GM18858 (cell line): ENCODE measurements at regions not wholly inside any gene's neighbourhood (a gene's known extent, or its start where the extent isn't known, plus 50 kb on each side); places are given as distances from the start of the nearest gene placed in this dataset.
"Not testable (repeated sequence)": the region's sequence is repeated elsewhere in the genome, so short reads cannot be mapped to it uniquely, and the experiment has no call there.

ENCODE experiments used
- ATAC-seq: cut with Tn5 transposase; IDR thresholded peaks from one replicate; pipeline ENCODE4 v1.9.1; 2021; ENCODE audit not compliant: unreplicated experiment

DNA sequence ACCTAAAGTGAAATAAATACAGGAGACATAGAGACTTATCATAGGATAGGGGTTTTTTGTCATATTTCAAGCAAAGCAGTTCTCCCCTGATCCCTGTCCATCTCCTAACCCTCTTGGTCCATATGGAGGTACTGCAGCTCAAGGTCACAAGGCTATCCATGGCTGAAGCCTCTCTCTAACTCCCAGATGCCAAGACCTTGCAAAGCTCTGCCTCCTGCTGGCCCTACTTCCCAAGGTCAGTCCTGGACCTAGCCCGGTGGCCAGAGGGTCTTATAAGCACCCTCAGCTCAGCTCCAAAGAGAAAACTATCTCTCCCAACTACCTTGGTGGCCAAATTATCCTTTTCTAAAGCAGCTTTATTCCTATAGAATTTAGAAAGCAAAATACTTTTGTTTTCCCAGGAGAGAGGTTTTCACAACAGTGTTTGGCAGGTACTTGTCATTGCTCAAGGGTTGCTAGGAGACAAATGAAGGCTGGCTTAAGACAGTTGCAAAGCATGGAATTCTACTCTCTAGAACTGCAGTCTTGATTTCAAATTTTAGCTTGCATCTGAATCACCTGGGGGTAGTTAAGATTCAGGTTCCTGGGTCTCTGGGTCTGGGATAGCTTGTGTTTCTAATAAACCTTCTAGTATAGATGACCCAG is 121.5 kb downstream of the XCL2 start:
- no peak for ATAC-seq

GRCh38 chr1:168421399-168422004 is 122.3 kb downstream of the XCL2 start:
- ATAC-seq: no peak

- ATAC-seq: no peak
Measured at GRCh38 chr1:168420177-168420576, 123.6 kb downstream of the XCL2 start.

DNA sequence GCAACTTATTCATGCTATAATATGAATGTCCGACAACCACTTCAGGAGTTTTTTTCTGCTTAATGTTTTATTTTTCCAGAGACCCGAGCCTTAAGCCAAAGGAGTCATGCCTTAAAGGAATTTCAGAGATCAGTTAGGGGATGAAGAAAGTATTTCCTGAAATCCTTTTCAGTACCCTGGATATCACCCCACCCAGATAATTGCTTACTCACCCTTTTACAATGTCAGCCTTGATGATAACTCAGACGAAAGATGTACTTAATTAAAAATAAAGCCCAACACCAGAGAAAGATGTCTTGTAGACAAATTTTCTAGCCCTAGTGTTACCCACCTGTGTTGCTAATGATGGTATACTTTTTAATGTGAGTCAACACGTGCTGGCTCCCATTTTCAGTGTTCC is 124.1 kb downstream of the XCL2 start:
- no peak for ATAC-seq

DNA sequence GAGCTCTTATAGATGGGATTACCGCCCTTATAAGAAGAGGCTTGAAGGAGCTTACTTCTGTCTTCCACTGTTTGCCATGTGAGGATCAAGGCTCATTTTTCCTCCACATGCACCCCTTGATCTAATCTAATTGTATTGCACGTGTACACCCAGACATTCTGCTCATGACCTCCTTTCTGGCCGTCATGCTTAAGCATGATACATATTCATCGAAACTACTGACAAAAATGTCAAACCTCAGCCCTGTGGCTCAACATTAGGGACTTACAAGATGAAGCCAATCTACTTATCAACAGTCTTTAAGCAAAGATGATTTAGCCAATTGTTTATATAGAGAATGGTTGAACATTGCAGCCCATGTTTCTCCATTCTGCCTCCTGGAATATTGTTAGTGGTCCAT is 127.6 kb downstream of the XCL2 start:
- no peak for ATAC-seq

DNA sequence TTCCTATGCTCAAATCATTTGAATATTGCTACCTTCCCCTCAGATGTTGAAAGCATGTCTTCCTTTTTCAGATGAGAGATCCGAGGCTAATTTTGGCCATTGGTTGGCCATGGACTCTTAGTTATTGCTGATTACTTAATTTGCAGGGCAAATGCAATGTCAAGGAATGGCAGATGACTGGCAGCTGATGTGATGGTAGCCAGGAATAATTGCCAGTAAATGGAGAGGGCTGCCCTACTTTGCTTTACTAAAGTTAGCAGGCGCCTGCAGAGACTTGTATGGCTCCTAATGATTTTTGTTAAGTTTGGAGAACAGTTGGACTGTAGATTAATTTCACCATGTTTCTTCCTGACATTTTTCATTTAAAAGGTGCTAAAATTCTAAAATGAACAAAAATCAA is 128.9 kb downstream of the XCL2 start:
- no peak for ATAC-seq

DNA sequence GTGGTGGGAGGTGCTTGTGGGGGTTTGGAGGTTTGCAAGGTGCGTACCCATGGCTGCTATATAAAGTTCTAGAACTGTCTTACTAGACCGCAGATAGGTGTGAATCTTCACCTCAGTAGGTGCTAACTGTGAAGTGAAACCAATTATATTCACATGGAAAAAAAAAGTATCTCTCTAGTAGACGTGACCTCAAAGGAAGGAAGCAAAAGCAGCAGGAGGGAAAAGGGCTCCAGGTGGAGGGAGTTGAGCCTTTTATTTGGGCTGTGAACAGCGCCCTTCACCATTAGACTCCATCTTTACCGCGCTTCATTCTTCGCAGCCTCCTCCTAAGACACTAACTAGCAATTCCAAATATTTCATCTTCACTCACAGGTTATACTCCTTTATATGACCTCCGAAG is 129.8 kb downstream of the TBX19 start:
- no peak for ATAC-seq

- peak; percentile 69 for ATAC-seq
Measured at GRCh38 chr1:168408884-168409283, 128.2 kb downstream of the TBX19 start.

DNA sequence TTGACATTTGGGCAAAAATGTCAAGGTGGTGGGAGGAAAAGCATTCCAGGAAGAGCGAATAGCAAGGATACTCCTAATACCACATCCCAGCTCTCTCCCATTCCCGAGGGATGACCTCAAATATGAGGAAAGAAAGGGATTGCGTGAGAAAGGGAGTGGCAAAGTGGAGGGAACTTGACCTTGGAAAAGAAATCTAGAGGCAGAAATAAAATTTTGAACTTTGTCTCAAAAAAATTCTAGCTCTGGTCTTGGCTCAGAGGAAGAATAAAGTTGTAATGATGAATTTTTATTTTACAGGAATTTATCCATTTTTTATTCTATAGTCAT is 127.8 kb downstream of the TBX19 start:
- no peak for ATAC-seq

GRCh38 chr1:168407832-168408538 is 127.3 kb downstream of the TBX19 start:
- no peak for ATAC-seq

GRCh38 chr1:168405906-168406549 is 125.4 kb downstream of the TBX19 start:
- ATAC-seq: no peak

DNA sequence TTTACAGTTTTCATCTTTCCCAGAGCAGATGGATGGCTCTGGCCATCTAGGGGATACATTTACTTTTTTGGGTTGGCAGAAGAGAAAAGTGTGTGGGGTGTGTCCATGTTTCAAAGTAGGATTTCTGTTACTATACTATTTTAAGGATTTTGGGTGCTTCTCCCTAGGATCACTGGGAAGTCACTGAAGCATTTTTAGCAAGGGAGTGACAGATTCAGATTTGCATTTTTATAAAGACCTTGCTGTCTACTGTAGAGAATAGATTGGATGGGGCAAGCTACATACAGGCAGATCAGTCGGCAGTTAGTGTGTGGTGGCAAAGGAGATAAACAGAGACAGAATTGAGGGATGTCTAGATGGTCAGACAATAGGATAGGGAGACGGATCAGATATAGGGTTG is 122.5 kb downstream of the TBX19 start:
- no peak for ATAC-seq

- not testable (repeated sequence) for ATAC-seq
Measured at GRCh38 chr1:168402466-168402865, 121.8 kb downstream of the TBX19 start.

DNA sequence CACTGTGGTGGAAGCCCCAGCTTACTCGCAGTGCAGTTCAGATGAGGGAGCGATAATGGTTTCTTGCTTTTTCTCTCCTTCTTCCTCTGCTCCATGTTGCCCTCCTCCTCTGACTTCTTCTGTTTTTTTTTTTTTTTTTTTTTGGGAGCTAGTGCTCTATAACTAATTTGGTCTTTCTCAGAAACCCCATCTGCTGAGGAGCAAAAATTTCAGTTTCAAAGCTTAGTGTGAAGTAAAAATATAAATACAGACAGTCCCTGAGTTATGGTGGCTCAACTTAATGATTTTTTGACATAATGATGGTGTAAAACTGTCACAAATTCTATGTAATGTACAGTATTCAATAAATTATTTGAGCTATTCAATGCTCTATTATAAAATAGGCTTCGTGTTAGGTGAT is 120.7 kb downstream of the TBX19 start:
- no peak for ATAC-seq

GRCh38 chr1:168400139-168400538 is 119.5 kb downstream of the TBX19 start:
- no peak for ATAC-seq

DNA sequence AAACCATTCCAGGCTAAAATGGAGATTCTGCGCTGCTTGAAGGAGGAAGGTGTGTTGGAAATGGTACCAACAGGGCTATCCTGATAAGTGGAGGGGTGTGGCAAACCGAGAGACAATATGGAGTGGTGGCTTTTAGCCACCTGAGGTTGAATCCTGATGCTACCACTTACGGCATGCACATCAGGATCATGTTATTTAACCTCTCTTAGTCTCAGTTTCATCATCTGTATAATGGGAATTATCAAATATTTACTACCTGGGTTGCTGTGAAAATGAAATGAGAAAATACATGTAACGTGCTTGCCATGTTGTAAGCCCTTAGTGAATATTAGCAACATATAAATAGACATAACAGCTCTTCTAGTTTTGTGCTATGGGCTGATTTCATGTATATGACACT is 117.1 kb downstream of the TBX19 start:
- ATAC-seq: no peak

DNA sequence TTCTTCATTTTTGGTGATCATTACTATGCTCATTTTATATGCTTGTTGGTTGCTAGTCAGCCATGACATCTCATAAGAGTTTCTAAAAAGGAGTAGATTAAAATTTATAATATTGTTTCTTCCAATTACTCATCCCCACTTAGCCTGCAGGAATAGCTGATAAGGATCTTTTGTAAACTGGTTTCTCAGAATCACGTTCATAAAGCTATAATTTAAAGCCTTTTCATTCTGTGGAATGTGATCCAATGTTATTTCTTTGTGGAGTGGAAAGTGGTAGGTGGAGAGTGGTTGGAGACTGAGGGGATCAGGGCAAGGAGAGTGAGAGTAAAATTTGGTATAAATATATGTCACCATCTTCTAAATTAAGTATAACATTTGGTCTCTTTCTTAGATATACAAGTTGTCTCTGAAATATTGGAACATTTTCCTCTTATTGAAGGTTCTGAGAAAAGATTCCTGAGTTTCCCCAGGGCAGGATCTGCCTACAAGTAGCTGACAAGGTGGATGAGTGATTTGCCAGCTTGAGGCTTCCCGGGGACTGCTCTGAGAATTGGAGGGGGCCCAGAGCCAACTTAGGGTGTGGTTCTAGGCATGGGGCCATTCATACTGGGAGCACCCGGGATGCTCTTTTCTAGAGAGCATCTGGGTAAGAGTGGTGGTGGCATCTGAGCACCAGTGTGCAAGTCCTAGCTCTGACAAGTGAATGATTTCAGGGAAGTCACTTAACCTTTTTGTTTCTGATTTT is 116.4 kb downstream of the TBX19 start:
- no peak for ATAC-seq

- ATAC-seq: no peak
Measured at GRCh38 chr1:168396508-168396907, 115.8 kb downstream of the TBX19 start.

DNA sequence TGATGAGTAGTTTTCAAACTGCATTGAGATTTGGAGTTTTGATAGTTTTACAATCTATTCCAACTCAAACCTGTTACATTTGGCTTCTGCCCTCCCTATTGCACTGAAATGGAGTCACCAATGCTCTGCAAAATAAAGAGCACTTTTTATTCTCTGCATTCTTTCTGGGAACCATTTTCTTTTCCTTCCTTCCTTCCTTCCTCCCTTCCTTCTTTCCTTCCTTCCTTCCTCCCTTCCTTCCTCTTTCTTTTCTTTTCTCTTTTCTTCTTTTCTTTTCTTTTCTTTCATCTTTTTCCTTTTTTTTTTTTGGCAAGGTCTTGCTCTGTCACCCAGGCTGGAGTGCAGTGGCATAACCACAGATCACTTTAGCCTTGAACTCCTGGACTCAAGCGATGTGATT is 114.2 kb downstream of the TBX19 start:
- no peak for ATAC-seq

GRCh38 chr1:168392958-168393549 is 112.4 kb downstream of the TBX19 start:
- no peak for ATAC-seq
